Heart left ventricle (tissue), 16 donors: ENCODE measurements at regions not wholly inside any gene's neighbourhood (a gene's known extent, or its start where the extent isn't known, plus 50 kb on each side); places are given as distances from the start of the nearest gene placed in this dataset.

Experiments used
- ATAC-seq, 4 donors: fragments of 200-7000 bp; cut with Tn5 transposase; one replicate each; pipeline ENCODE4 v1.9.1; 2020 to 2022; ENCODE audit warnings: moderate library complexity in 4 of 4, mild to moderate bottlenecking in 3 of 4, moderate number of reproducible peaks in 1 of 4
- DNase-seq, 5 donors: peaks; one replicate each; pipeline ENCODE4 v3.0.0-alpha.2; 2020
- H3K27ac ChIP-seq, 12 donors: fragments of 200-600 bp; sonication (generic) in 4 of 12; one replicate each; pipeline versions ENCODE4 v1.5.0 to v1.8.0; 2016 to 2022; ENCODE audit warnings: mild to moderate bottlenecking in 2 of 12
- H3K27me3 ChIP-seq, 9 donors: fragments of 200-600 bp; sonication (generic) in 2 of 9; one replicate each; pipeline versions ENCODE4 v1.5.1 to v1.8.0; 2016 to 2022; ENCODE audit warnings: mild to moderate bottlenecking in 3 of 9
- H3K36me3 ChIP-seq, 9 donors: fragments of 200-600 bp; sonication (generic) in 2 of 9; one replicate each; pipeline versions ENCODE4 v1.5.0 to v1.8.0; 2018 to 2022; ENCODE audit warnings: mild to moderate bottlenecking in 2 of 9
- H3K4me1 ChIP-seq, 12 donors: fragments of 200-600 bp; sonication (generic) in 4 of 12; one replicate each; pipeline versions ENCODE4 v1.5.0 to v1.8.0; 2016 to 2022; ENCODE audit warnings: mild to moderate bottlenecking in 3 of 12
- H3K4me3 ChIP-seq, 12 donors: fragments of 200-600 bp; sonication (generic) in 4 of 12; one replicate each; pipeline versions ENCODE4 v1.5.0 to v1.8.0; 2017 to 2022; ENCODE audit warnings: mild to moderate bottlenecking in 9 of 12, moderate library complexity in 4 of 12
- H3K9me3 ChIP-seq, 12 donors: fragments of 200-600 bp; sonication (generic) in 4 of 12; one replicate each; pipeline versions ENCODE4 v1.5.0 to v1.8.0; 2016 to 2022; ENCODE audit warnings: mild to moderate bottlenecking in 1 of 12
- CTCF ChIP-seq, 12 donors: fragments of 200-600 bp; sonication (generic) in 4 of 12; IDR thresholded peaks; one replicate each; pipeline versions ENCODE4 v1.5.0 to v1.8.0; 2018 to 2022; ENCODE audit warnings: antibody characterized with exemption in 12 of 12, mild to moderate bottlenecking in 5 of 12
- POLR2A ChIP-seq, 2 donors: fragments of 450-650 bp; IDR thresholded peaks; one replicate each; pipeline ENCODE4 v1.6.1; 2017; ENCODE audit warnings: antibody characterized with exemption in 2 of 2, mild to moderate bottlenecking in 2 of 2, moderate library complexity in 2 of 2
- WGBS, 4 donors: extraction: QIAGEN DNeasy Blood & Tissue Kit in 2 of 4; methylation state at CpG; one replicate each; pipeline versions ENCODE4 v1.1.5 to v1.1.7; 2013 to 2018; 5-methylcytosine and 5-hydroxymethylcytosine counted together
- intact Hi-C, 10 donors: fragments of 100-400 bp; cut with DNase I; formaldehyde crosslinking; loops; one replicate each; pipeline versions ENCODE4 v1.11.1 to v1.14.2; 2022
- donor health status: ischemic (EF 13 %, LVEDD 7.1; RV severe dilation, severe dysfunction).
- donor health status: healthy with polysubstance abuse.
- donor health status: DM: no; HTN: yes; CAD: no.
- donor health status: DM: no; HTN: no; CAD: no.
- donor health status: ischemic (EF 25% LVEDD 6.9; RV normal size, moderate dysfunction).
- donor health status: ischemic (EF 25% LVEDD 5.7; RV mildly dilated, moderate dysfunction).
- donor health status: healthy.
- donor health status: DM: yes; HTN: yes; CAD: no.
- donor health status: ischemic (EF 35%, LVEDD 5.7; RV mildly dilated, moderate dysfunction).
- donor health status: nonischemic (EF 11% LVEDD 7.7; RV severe dilation, severe dysfunction).
- donor health status: DM: yes; HTN: yes; CAD: no.
- donor health status: PGD.
- donor health status: ischemic (EF 29% LVEDD 5.4; RV normal size, mild dysfunction).
- donor health status: nonischemic (EF 23%, LVEDD 6.1; RV moderate dilation, normal function).

- Histone ChIP-seq H3K9me3 (no peaks in the 10 kb centered on the region), H3K4me1 (peaks cover 0 to 15% (median 0%) of the 10 kb centered on the region in 12 donors), H3K27me3 (no peaks in the 10 kb centered on the region), H3K4me3 (no peak overlapping the region), H3K27ac (peak overlapping the region in 1 of 12 donors; percentile 64), H3K36me3 (no peaks in the 10 kb centered on the region)
- TF ChIP-seq POLR2A (IDR thresholded peaks at IDR 0.05) (no peak), CTCF (IDR thresholded peaks at IDR 0.05) (no peak)
- WGBS, 4 donors = 40 to 73% (median 70%) methylated on average over 1 to 7 of the region's 7 CpGs
- intact Hi-C loops = loop anchor here in 5 of 10 donors (5.0 to 10.0 kb wide), 2 partner anchors 254 to 701 kb away; no protein-coding TSS in a partner anchor
- peak in 2 of 4 donors; percentile 12 to 38 for ATAC-seq
- DNase-seq = no peak
These were observed 131.6 kb upstream of the RASGRP1 start for GRCh38 chr15:38696109-38696727.

DNA sequence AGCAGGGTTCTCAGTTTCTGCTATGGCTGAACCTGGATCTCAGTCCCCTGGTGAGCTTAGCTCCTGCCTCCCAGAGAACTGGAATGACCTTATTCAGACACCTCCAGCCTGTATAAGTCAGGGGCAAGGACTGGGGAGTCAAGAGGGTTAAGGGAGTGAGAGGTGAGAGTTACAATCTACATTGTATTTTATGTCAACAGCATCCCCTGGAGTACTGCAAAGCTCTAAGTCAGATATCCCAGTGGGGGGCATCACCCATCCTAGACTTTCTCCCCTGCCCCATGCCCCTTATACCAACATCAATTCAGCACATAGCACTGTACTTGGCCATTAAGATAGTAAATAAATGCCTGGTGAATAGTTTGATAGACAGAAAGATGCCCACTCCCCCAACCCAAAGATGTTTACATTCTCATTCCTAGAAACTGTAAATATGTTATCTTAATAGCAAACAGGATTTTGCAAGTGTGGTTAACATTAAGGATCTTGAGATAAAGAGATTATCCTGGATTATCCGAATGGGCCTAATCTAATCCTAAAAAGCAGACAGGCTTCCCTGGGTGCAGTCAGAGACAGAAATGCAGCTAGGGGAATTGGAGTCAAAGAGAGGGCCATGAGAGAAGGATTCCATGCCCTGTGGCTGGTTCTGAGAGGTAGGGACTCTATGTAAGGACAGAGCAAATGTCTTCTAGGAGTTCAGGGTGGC lies 132.3 kb upstream of the RASGRP1 start:
- WGBS, 4 donors = 33 to 50% (median 41%) methylated on average over 1 of the region's 1 CpG
- no peak overlapping the region for H3K4me3 ChIP-seq
- peaks cover 0 to 15% (median 0%) of the 10 kb centered on the region in 12 donors for H3K4me1 ChIP-seq
- H3K27ac ChIP-seq = peak overlapping the region in 1 of 12 donors; percentile 64
- H3K36me3 ChIP-seq = no peaks in the 10 kb centered on the region
- intact Hi-C loops = loop anchor here in 5 of 10 donors (5.0 to 10.0 kb wide), 2 partner anchors 255 to 702 kb away; no protein-coding TSS in a partner anchor
- ATAC-seq (no peak), DNase-seq (no peak)
- TF ChIP-seq POLR2A (IDR thresholded peaks at IDR 0.05) = no peak
- no peak for TF ChIP-seq CTCF (IDR thresholded peaks at IDR 0.05)
- no peaks in the 10 kb centered on the region for H3K9me3 ChIP-seq
- H3K27me3 ChIP-seq = no peaks in the 10 kb centered on the region

DNA sequence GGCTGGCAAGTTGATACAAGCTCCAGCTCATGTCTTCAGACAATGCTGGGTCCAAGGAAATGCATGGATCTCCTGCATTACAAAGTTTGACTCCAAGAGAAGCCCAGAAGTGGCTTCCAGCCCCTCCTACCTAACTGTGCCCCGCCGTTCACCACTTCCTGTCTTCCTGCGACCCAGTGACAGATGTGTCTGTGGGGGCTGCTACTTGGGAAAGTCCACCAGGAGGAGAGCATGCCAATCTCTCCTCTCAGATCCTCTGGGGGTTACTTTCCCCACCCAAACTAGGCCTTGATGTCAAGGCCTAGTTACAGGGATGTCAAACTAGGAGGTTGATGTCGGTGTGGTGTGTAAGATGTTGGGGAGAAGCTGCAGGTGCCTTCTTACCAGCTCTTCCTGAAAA lies 133.6 kb upstream of the RASGRP1 start:
- no peaks in the 10 kb centered on the region for H3K36me3 ChIP-seq
- no peak overlapping the region for H3K4me3 ChIP-seq
- intact Hi-C loops = loop anchor here in 5 of 10 donors (5.0 to 10.0 kb wide), 2 partner anchors 256 to 703 kb away; no protein-coding TSS in a partner anchor
- 50 to 74% (median 64%) methylated on average over 4 of the region's 4 CpGs for WGBS, 4 donors
- TF ChIP-seq CTCF (IDR thresholded peaks at IDR 0.05) (no peak), POLR2A (IDR thresholded peaks at IDR 0.05) (no peak)
- H3K27ac ChIP-seq = no peak overlapping the region
- DNase-seq (no peak), ATAC-seq (no peak)
- H3K9me3 ChIP-seq = no peaks in the 10 kb centered on the region
- peaks cover 0 to 15% (median 0%) of the 10 kb centered on the region in 12 donors for H3K4me1 ChIP-seq
- H3K27me3 ChIP-seq = no peaks in the 10 kb centered on the region

GRCh38 chr15:38699633-38700230 lies 135.1 kb upstream of the RASGRP1 start:
- H3K27me3 ChIP-seq = peaks cover 0 to 3% (median 0%) of the 10 kb centered on the region in 9 donors
- no peak overlapping the region for H3K27ac ChIP-seq
- peak in 3 of 5 donors; percentile 24 to 43 (median 34) for DNase-seq
- ATAC-seq = peak in 2 of 4 donors; percentile 25 to 43
- no peak overlapping the region for H3K4me3 ChIP-seq
- peaks cover 0 to 15% (median 0%) of the 10 kb centered on the region in 12 donors for H3K4me1 ChIP-seq
- intact Hi-C loops = loop anchor here in 8 of 10 donors (5.0 to 10.0 kb wide), 4 partner anchors 257 to 1055 kb away; partner anchors contain the start of gene THBS1 (in 1 of the 8)
- 59 to 76% (median 67%) methylated on average over 2 of the region's 2 CpGs for whole genome bisulfite sequencing, 4 donors
- H3K36me3 ChIP-seq = no peaks in the 10 kb centered on the region
- TF ChIP-seq POLR2A (IDR thresholded peaks at IDR 0.05) (no peak), CTCF (IDR thresholded peaks at IDR 0.05) (peak; percentile 68 to 90 (median 78))
- no peaks in the 10 kb centered on the region for H3K9me3 ChIP-seq
